OCI-LY7 (cell line): ENCODE measurements at regions not wholly inside any gene's neighbourhood (a gene's known extent, or its start where the extent isn't known, plus 50 kb on each side); places are given as distances from the start of the nearest gene placed in this dataset.

Experiments used
- BruUV-seq: library from RNA; stranded (reverse); fragments of 400-500 nt; replicated peaks from 2 replicates; lab custom pipeline; 2021; lab: Mats Ljungman, UMichigan
- CTCF ChIA-PET: fragments of 300-600 bp; sonication (Branson Sonifier 250); formaldehyde crosslinking; loops from one replicate; lab custom pipeline; 2022; ENCODE audit warnings: antibody characterized with exemption; ENCODE audit not compliant: unreplicated experiment; lab: Charles Lee
- POLR2A ChIA-PET: fragments of 300-600 bp; sonication (Branson Sonifier 250); formaldehyde crosslinking; loops from one replicate; lab custom pipeline; 2022; ENCODE audit warnings: antibody characterized with exemption; lab: Charles Lee
- DNase-seq: peaks from one replicate; pipeline ENCODE4 v3.0.0-alpha.2; 2015; ENCODE audit warnings: low spot score
- H2AFZ ChIP-seq: fragments of 200-600 bp; sonication (generic), shearing (Covaris generic); 2 replicates; pipeline ENCODE4 v1.6.1; 2014; ENCODE audit warnings: mild to moderate bottlenecking, antibody characterized with exemption, low read length, moderate library complexity
- H3K27ac ChIP-seq: fragments of 200-600 bp; sonication (generic); 2 replicates; pipeline ENCODE4 v1.5.1; 2014; ENCODE audit warnings: mixed run types, low read depth, mild to moderate bottlenecking, moderate library complexity, low read length, inconsistent platforms; ENCODE audit not compliant: poor library complexity, severe bottlenecking
- H3K36me3 ChIP-seq: fragments of 200-600 bp; sonication (generic); 2 replicates; pipeline ENCODE4 v1.6.1; 2014; ENCODE audit warnings: mild to moderate bottlenecking, antibody characterized with exemption, low read length, moderate library complexity, mixed read lengths; ENCODE audit not compliant: insufficient read depth
- H3K4me1 ChIP-seq: fragments of 200-600 bp; sonication (generic); 2 replicates; pipeline ENCODE4 v1.5.1; 2014; ENCODE audit warnings: mild to moderate bottlenecking, low read length; ENCODE audit not compliant: insufficient read depth, poor library complexity, severe bottlenecking
- H3K4me2 ChIP-seq: fragments of 200-600 bp; sonication (generic); 2 replicates; pipeline ENCODE4 v1.6.1; 2014; ENCODE audit warnings: mild to moderate bottlenecking, low read length
- H3K4me3 ChIP-seq: fragments of 200-600 bp; sonication (generic); 2 replicates; pipeline ENCODE4 v1.5.1; 2014; ENCODE audit warnings: mild to moderate bottlenecking, low read depth, low read length; ENCODE audit not compliant: poor library complexity, severe bottlenecking
- H3K79me2 ChIP-seq: fragments of 200-600 bp; sonication (generic); 2 replicates; pipeline ENCODE4 v1.6.1; 2016; ENCODE audit warnings: low read depth, mild to moderate bottlenecking, low read length, moderate library complexity, mixed read lengths; ENCODE audit not compliant: insufficient read depth
- H3K9me2 ChIP-seq: fragments of 200-600 bp; sonication (generic); 2 replicates; pipeline ENCODE4 v1.6.1; 2016; ENCODE audit warnings: mild to moderate bottlenecking, low read length, mixed read lengths; ENCODE audit not compliant: insufficient read depth
- H3K9me3 ChIP-seq: fragments of 200-600 bp; sonication (generic); 2 replicates; pipeline ENCODE4 v1.6.1; 2014; ENCODE audit warnings: mild to moderate bottlenecking, mixed run types, low read length, mixed read lengths
- H4K20me1 ChIP-seq: fragments of 200-600 bp; sonication (generic); 2 replicates; pipeline ENCODE4 v1.6.1; 2014; ENCODE audit warnings: mild to moderate bottlenecking, antibody characterized with exemption, low read length, moderate library complexity, mixed read lengths; ENCODE audit not compliant: insufficient read depth
- EZH2phosphoT487 ChIP-seq: fragments of 200-600 bp; sonication (generic); IDR thresholded peaks from 2 replicates; pipeline ENCODE4 v1.6.1; 2018; ENCODE audit warnings: low read depth, borderline replicate concordance, mild to moderate bottlenecking, mixed run types, antibody characterized with exemption, low read length, moderate library complexity, mixed read lengths
- intact Hi-C: fragments of 100-400 bp; cut with micrococcal nuclease; formaldehyde crosslinking; loops from one replicate; pipeline ENCODE4 v1.10.0; 2022; ENCODE audit not compliant: unreplicated experiment
- TF ChIP-seq, protein P1 (sequence below): fragments of 200-600 bp; sonication (generic); conservative IDR thresholded peaks from 2 replicates; pipeline ENCODE4 v1.5.1; 2014; ENCODE audit warnings: mild to moderate bottlenecking, antibody characterized with exemption, low read length, moderate library complexity, mixed read lengths

DNA sequence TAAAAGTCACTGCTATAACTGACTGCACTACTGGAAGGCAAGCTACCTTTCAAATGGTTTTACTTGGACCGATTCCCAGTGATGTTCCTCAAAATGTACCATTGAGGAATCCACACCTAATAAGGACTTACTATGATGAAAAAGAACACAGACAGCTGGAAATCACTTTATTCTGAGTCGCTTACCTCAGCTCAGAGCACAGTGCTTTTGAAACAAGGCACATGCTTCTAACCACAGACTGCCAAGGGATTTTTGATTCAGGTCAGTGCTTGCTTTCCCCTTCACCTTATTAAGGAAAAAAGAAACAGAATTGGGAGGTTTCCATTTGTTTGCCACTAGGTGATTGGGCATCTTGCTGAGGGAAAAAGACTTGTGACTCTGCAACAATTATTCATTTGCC is 707.5 kb upstream of the FSHR start:
- H3K79me2 ChIP-seq, result no peaks in the 10 kb centered on the region
- H3K9me2 ChIP-seq, result no peaks in the 10 kb centered on the region
- TF ChIP-seq, protein P1, sequence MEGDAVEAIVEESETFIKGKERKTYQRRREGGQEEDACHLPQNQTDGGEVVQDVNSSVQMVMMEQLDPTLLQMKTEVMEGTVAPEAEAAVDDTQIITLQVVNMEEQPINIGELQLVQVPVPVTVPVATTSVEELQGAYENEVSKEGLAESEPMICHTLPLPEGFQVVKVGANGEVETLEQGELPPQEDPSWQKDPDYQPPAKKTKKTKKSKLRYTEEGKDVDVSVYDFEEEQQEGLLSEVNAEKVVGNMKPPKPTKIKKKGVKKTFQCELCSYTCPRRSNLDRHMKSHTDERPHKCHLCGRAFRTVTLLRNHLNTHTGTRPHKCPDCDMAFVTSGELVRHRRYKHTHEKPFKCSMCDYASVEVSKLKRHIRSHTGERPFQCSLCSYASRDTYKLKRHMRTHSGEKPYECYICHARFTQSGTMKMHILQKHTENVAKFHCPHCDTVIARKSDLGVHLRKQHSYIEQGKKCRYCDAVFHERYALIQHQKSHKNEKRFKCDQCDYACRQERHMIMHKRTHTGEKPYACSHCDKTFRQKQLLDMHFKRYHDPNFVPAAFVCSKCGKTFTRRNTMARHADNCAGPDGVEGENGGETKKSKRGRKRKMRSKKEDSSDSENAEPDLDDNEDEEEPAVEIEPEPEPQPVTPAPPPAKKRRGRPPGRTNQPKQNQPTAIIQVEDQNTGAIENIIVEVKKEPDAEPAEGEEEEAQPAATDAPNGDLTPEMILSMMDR, result no peak
- no peak for TF ChIP-seq EZH2phosphoT487
- H3K4me1 ChIP-seq, result no peaks in the 10 kb centered on the region
- H3K4me2 ChIP-seq, result no peak overlapping the region
- CTCF ChIA-PET, result no interaction called here
- no peak overlapping the region for H2AFZ ChIP-seq
- H3K27ac ChIP-seq, result no peak overlapping the region
- no peaks in the 10 kb centered on the region for H4K20me1 ChIP-seq
- POLR2A ChIA-PET, result no interaction called here
- H3K4me3 ChIP-seq, result no peak overlapping the region
- BruUV-seq, result no TSS peak
- H3K9me3 ChIP-seq, result no peaks in the 10 kb centered on the region
- intact Hi-C loops, result no loop called here
- H3K36me3 ChIP-seq, result no peaks in the 10 kb centered on the region
- DNase-seq, result no peak

- ChIA-PET POLR2A (no interaction called here), CTCF (no interaction called here)
- Histone ChIP-seq H3K36me3 (no peaks in the 10 kb centered on the region), H2AFZ (no peak overlapping the region), H3K4me2 (no peak overlapping the region), H3K9me3 (no peaks in the 10 kb centered on the region), H3K9me2 (no peaks in the 10 kb centered on the region), H3K27ac (no peak overlapping the region), H3K4me3 (no peak overlapping the region), H4K20me1 (no peaks in the 10 kb centered on the region), H3K79me2 (no peaks in the 10 kb centered on the region), H3K4me1 (no peaks in the 10 kb centered on the region)
- no TSS peak for BruUV-seq
- no peak for TF ChIP-seq EZH2phosphoT487
- TF ChIP-seq, protein P1, result no peak
- intact Hi-C loops, result no loop called here
- no peak for DNase-seq
Observed at GRCh38 chr2:49860834-49861233, 706.5 kb upstream of the FSHR start.

DNA sequence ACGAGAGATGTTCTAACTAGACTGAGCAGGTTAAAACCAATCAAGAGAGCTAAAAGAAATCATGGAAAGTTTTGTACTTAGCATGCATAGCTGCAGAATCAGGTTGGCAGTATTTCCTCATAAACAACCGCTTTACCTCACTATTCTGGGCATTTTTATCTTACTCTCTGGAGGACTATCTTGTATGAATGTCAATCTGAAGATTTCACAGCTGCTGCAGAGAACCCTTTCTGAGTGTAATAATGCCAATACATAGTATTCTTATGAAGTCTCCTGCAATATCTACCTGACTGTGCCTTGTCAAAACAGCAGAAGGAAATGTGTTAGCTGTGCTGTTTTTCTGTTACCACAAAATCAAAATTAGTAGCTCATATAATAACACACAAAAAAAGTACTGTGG is 705.9 kb upstream of the FSHR start:
- Histone ChIP-seq H3K36me3 (no peaks in the 10 kb centered on the region), H3K27ac (no peak overlapping the region), H3K4me2 (no peak overlapping the region), H2AFZ (no peak overlapping the region), H3K4me1 (no peaks in the 10 kb centered on the region), H3K9me2 (no peaks in the 10 kb centered on the region), H3K79me2 (no peaks in the 10 kb centered on the region), H4K20me1 (no peaks in the 10 kb centered on the region), H3K4me3 (no peak overlapping the region), H3K9me3 (no peaks in the 10 kb centered on the region)
- POLR2A ChIA-PET, result interaction anchor here (0.5 kb wide), 1 partner anchor 221 kb away, joined by 5 read pairs; no protein-coding TSS in a partner anchor
- no peak for DNase-seq
- BruUV-seq, result no TSS peak
- no peak for TF ChIP-seq EZH2phosphoT487
- TF ChIP-seq, protein P1, result no peak
- intact Hi-C loops, result no loop called here
- CTCF ChIA-PET, result no interaction called here
